ENCODE measurements at regions not wholly inside any gene's neighbourhood (a gene's known extent, or its start where the extent isn't known, plus 50 kb on each side); places are given as distances from the start of the nearest gene placed in this dataset.

GRCh38 chr4:104248726-104249125 lies 246.0 kb downstream of the CXXC4 start:
- H3K79me2 ChIP-seq (ENCODE audit: insufficient read depth), result no peaks in the 10 kb centered on the region
- WGBS (ENCODE audit: low lambda C conversion rate), result 0% methylated on average over 1 of the region's 1 CpG
- CTCF ChIA-PET, result no interaction called here

GRCh38 chr4:104235967-104236366 lies 258.7 kb downstream of the CXXC4 start:
- ChIA-PET CTCF (no interaction called here), POLR2A (no interaction called here)
- Histone ChIP-seq H3K9ac (no peak overlapping the region), H3K4me3 (ENCODE audit: low read depth in 2 of 2, low read length in 1 of 2) (no peak overlapping the region), H3F3A (replicated peaks; ENCODE audit: insufficient read depth) (no peaks in the 10 kb centered on the region), H3K36me3 (replicated peaks in 1 of 2; ENCODE audit: control insufficient read depth in 1 of 2, insufficient read depth in 2 of 2, low read length in 1 of 2) (no peaks in the 10 kb centered on the region), H3K4me1 (ENCODE audit: control insufficient read depth in 1 of 2, insufficient read depth in 2 of 2, low read depth in 1 of 2, low read length in 1 of 2) (no peaks in the 10 kb centered on the region), H3K9me3 (no peaks in the 10 kb centered on the region), H2AFZ (ENCODE audit: low read depth) (no peak overlapping the region), H3K79me2 (ENCODE audit: insufficient read depth) (no peaks in the 10 kb centered on the region), H3K4me2 (no peak overlapping the region), H3K27me3 (ENCODE audit: insufficient read depth) (no peaks in the 10 kb centered on the region), H3K9me2 (no peaks in the 10 kb centered on the region), H4K20me1 (ENCODE audit: insufficient read depth) (no peaks in the 10 kb centered on the region), H3K27ac (ENCODE audit: low read depth in 2 of 2, low read length in 1 of 2) (no peak overlapping the region)
- DNase-seq, result no peak
- TF ChIP-seq YY1 (IDR thresholded peaks at IDR 0.05; ENCODE audit: low read depth) (no peak), CHD2 (IDR thresholded peaks at IDR 0.05; ENCODE audit: low read length, partially characterized antibody) (no peak), IRF3 (IDR thresholded peaks at IDR 0.05; ENCODE audit: low read depth, low read length) (no peak), TCF12 (IDR thresholded peaks at IDR 0.05) (no peak), NFIC (IDR thresholded peaks at IDR 0.05; ENCODE audit: borderline replicate concordance) (no peak), ELF1 (IDR thresholded peaks at IDR 0.05) (no peak), NRF1 (IDR thresholded peaks at IDR 0.05; ENCODE audit: low read depth, low read length) (no peak), GATA2 (CRISPR knock-in tag; IDR thresholded peaks at IDR 0.05) (no peak), FOXJ3 (CRISPR knock-in tag; IDR thresholded peaks at IDR 0.05) (no peak), RFX5 (IDR thresholded peaks at IDR 0.05; ENCODE audit: low read length) (no peak), REST (IDR thresholded peaks at IDR 0.05; ENCODE audit: low read depth, low read length) (no peak)
- under 1% methylated on average over 4 of the region's 4 CpGs for WGBS (ENCODE audit: low lambda C conversion rate)

More at GRCh38 chr4:104248726-104249125, 246.0 kb downstream of the CXXC4 start:
- DNase-seq, result no peak
- Histone ChIP-seq H3K27me3 (ENCODE audit: insufficient read depth) (no peaks in the 10 kb centered on the region), H3K4me3 (ENCODE audit: low read depth in 2 of 2, low read length in 1 of 2) (no peak overlapping the region), H4K20me1 (ENCODE audit: insufficient read depth) (no peaks in the 10 kb centered on the region), H3K36me3 (replicated peaks in 1 of 2; ENCODE audit: control insufficient read depth in 1 of 2, insufficient read depth in 2 of 2, low read length in 1 of 2) (no peaks in the 10 kb centered on the region), H3K9me2 (no peaks in the 10 kb centered on the region), H3K27ac (ENCODE audit: low read depth in 2 of 2, low read length in 1 of 2) (no peak overlapping the region), H3K9me3 (no peaks in the 10 kb centered on the region), H3K4me1 (ENCODE audit: control insufficient read depth in 1 of 2, insufficient read depth in 2 of 2, low read depth in 1 of 2, low read length in 1 of 2) (no peaks in the 10 kb centered on the region), H3K9ac (no peak overlapping the region), H3F3A (replicated peaks; ENCODE audit: insufficient read depth) (no peaks in the 10 kb centered on the region), H3K4me2 (no peak overlapping the region), H2AFZ (ENCODE audit: low read depth) (no peak overlapping the region)
- no peak for TF ChIP-seq CTCF (IDR thresholded peaks at IDR 0.05)
- no peak for TF ChIP-seq FOSL2 (IDR thresholded peaks at IDR 0.05; ENCODE audit: borderline replicate concordance, low read depth)
- no peak for TF ChIP-seq NFIC (IDR thresholded peaks at IDR 0.05; ENCODE audit: borderline replicate concordance)
- TF ChIP-seq TAF1 (IDR thresholded peaks at IDR 0.05; ENCODE audit: borderline replicate concordance, low read depth, low read length), result no peak
- TF ChIP-seq POLR2AphosphoS5 (IDR thresholded peaks at IDR 0.05; ENCODE audit: low read depth, low read length), result no peak
- no peak for TF ChIP-seq GABPA (IDR thresholded peaks at IDR 0.05; ENCODE audit: low read depth)
- no peak for TF ChIP-seq CHD2 (IDR thresholded peaks at IDR 0.05; ENCODE audit: low read length, partially characterized antibody)
- no peak for TF ChIP-seq EP300 (IDR thresholded peaks at IDR 0.05; ENCODE audit: borderline replicate concordance in 1 of 2, low read depth in 1 of 2, low read length in 1 of 2)
- TF ChIP-seq RCOR1 (IDR thresholded peaks at IDR 0.05; ENCODE audit: low read length), result no peak
- TF ChIP-seq MAX (IDR thresholded peaks at IDR 0.05; ENCODE audit: low read depth), result no peak
- no peak for TF ChIP-seq MEF2A (IDR thresholded peaks at IDR 0.05; ENCODE audit: borderline replicate concordance, low read depth)
- POLR2A ChIA-PET, result no interaction called here

All from SK-N-SH (cell line).